ENCODE measurements at regions not wholly inside any gene's neighbourhood (a gene's known extent, or its start where the extent isn't known, plus 50 kb on each side); places are given as distances from the start of the nearest gene placed in this dataset.

DNA sequence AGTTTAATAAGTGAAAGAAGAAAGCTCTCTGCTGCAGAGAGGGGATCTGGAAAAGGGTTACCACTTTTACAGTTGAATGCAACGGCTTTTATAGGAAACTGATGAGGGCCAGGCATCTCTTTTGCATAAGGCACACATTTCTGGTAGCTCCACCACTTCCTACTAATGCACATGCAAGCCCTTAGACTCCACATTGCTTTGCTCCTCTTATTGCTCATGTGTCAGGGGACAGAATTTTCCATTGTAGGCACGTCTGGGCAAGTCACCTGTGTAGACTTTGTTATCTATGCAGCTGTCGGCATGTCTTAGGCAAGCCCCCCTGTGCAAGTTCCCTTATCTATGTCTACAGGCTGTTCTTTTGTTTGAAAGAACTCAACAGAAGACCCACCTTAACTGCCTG is 294.6 kb upstream of the STS start:
- TF ChIP-seq EP300 (IDR thresholded peaks at IDR 0.05) (no peak), POLR2A (IDR thresholded peaks at IDR 0.05) (no peak)

All from tibial nerve (tissue), 3 donors.